Parathyroid adenoma (tissue), 2 donors: ENCODE measurements at regions not wholly inside any gene's neighbourhood (a gene's known extent, or its start where the extent isn't known, plus 50 kb on each side); places are given as distances from the start of the nearest gene placed in this dataset.

Source experiments
- H2AFZ ChIP-seq: fragments of 300-600 bp; sonication (generic); one replicate; pipeline ENCODE4 v1.7.0; 2017; ENCODE audit warnings: antibody characterized with exemption, mild to moderate bottlenecking
- H3K27ac ChIP-seq: fragments of 300-600 bp; sonication (generic); one replicate; pipeline ENCODE4 v1.7.0; 2017
- H3K27me3 ChIP-seq: fragments of 300-600 bp; sonication (generic); one replicate; pipeline ENCODE4 v1.7.0; 2017; ENCODE audit warnings: low read length; ENCODE audit not compliant: control insufficient read depth, insufficient read depth
- H3K36me3 ChIP-seq: fragments of 300-600 bp; sonication (generic); one replicate; pipeline ENCODE4 v1.7.0; 2017; ENCODE audit warnings: low read length; ENCODE audit not compliant: control insufficient read depth, insufficient read depth
- H3K4me1 ChIP-seq: fragments of 300-600 bp; sonication (generic); one replicate; pipeline ENCODE4 v1.7.0; 2017; ENCODE audit warnings: control low read depth
- H3K4me2 ChIP-seq: fragments of 300-600 bp; sonication (generic); one replicate; pipeline ENCODE4 v1.7.0; 2017; ENCODE audit warnings: low read length
- H3K4me3 ChIP-seq: fragments of 300-600 bp; sonication (generic); one replicate; pipeline ENCODE4 v1.7.0; 2017; ENCODE audit warnings: low read depth, low read length
- H3K79me2 ChIP-seq: fragments of 300-600 bp; sonication (generic); one replicate; pipeline ENCODE4 v1.7.0; 2017; ENCODE audit warnings: control low read depth
- H3K9ac ChIP-seq: fragments of 300-600 bp; sonication (generic); one replicate; pipeline ENCODE4 v1.7.0; 2017; ENCODE audit warnings: mild to moderate bottlenecking
- H3K9me3 ChIP-seq: fragments of 300-600 bp; sonication (generic); one replicate; pipeline ENCODE4 v1.7.0; 2017; ENCODE audit warnings: low read length; ENCODE audit not compliant: control insufficient read depth
- TF ChIP-seq, protein P1 (sequence below): fragments of 300-600 bp; sonication (generic); IDR thresholded peaks from one replicate; pipeline ENCODE4 v1.7.0; 2017; ENCODE audit warnings: antibody characterized with exemption, mild to moderate bottlenecking
- donor health status: primary hyperparathyroidism.

DNA sequence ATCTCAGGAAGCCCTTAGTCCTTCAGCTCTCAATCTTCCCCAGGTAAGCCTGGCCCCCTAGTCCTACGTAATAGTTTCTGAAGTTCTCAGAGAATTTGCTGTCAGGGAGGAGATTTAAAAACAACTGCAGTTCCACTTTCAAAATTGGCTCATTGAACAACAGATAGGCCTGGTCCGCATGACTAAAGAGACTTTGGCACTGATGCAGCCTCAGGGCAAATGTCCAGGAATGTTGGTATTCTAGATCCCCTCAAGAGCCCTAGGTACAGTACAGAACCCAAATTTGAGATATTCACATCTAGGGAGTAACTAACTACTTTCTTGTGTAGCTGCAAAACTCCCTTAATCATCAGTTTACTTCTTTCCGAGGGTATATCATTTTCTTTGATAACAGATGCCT lies 162.8 kb downstream of the GABRG2 start:
- Histone ChIP-seq H3K36me3 (no peaks in the 10 kb centered on the region), H3K9me3 (no peaks in the 10 kb centered on the region), H3K4me3 (no peak overlapping the region), H3K79me2 (no peaks in the 10 kb centered on the region), H3K27ac (no peak overlapping the region), H3K4me1 (no peaks in the 10 kb centered on the region), H3K4me2 (no peak overlapping the region), H3K9ac (no peak overlapping the region), H2AFZ (no peak overlapping the region), H3K27me3 (no peaks in the 10 kb centered on the region)
- TF ChIP-seq, protein P1, sequence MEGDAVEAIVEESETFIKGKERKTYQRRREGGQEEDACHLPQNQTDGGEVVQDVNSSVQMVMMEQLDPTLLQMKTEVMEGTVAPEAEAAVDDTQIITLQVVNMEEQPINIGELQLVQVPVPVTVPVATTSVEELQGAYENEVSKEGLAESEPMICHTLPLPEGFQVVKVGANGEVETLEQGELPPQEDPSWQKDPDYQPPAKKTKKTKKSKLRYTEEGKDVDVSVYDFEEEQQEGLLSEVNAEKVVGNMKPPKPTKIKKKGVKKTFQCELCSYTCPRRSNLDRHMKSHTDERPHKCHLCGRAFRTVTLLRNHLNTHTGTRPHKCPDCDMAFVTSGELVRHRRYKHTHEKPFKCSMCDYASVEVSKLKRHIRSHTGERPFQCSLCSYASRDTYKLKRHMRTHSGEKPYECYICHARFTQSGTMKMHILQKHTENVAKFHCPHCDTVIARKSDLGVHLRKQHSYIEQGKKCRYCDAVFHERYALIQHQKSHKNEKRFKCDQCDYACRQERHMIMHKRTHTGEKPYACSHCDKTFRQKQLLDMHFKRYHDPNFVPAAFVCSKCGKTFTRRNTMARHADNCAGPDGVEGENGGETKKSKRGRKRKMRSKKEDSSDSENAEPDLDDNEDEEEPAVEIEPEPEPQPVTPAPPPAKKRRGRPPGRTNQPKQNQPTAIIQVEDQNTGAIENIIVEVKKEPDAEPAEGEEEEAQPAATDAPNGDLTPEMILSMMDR, result no peak

DNA sequence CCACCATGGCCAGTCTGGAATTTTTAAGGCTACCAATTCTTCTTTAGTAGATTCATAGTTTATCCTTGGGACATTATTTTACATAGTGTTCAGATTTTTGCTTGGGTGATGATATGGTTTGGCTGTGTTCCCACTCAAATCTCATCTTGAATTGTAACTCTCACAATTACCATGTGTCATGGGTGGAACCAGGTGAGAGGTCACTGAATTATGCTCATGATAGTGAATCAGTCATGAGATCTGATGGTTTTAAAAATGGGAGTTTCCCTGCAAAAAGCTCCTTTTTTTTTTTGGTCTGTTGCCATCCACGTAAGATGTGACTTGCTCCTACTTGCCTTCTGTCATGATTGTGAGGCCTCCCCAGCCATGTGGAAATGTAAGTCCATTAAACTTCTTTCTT lies 163.9 kb downstream of the GABRG2 start:
- Histone ChIP-seq H3K9ac (no peak overlapping the region), H3K9me3 (no peaks in the 10 kb centered on the region), H3K4me2 (no peak overlapping the region), H3K79me2 (no peaks in the 10 kb centered on the region), H3K36me3 (no peaks in the 10 kb centered on the region), H2AFZ (no peak overlapping the region), H3K4me3 (no peak overlapping the region), H3K27me3 (no peaks in the 10 kb centered on the region), H3K27ac (no peak overlapping the region), H3K4me1 (no peaks in the 10 kb centered on the region)
- TF ChIP-seq, protein P1, result no peak

DNA sequence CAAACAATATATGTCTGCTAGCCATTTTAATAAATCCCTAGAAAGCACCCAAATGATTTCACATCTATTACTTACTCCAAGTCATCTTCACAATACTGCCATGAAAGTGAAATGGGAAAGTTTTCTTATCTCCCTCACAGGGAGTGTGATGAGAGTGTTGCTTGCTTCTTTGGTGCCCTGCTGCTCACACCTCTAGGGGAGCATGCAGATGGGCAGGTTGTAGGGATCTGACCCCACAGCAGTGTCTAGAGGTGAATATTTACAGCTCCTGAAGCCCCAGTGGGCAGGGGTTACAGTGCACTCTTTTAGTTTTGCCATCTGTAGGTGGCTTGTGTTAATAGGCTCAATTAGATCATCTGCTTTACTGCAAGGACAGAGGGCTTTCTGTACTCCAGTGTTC lies 173.2 kb downstream of the GABRG2 start:
- H2AFZ ChIP-seq, result no peak overlapping the region
- no peaks in the 10 kb centered on the region for H3K36me3 ChIP-seq
- H3K27me3 ChIP-seq, result no peaks in the 10 kb centered on the region
- no peaks in the 10 kb centered on the region for H3K4me1 ChIP-seq
- no peak overlapping the region for H3K9ac ChIP-seq
- no peaks in the 10 kb centered on the region for H3K79me2 ChIP-seq
- TF ChIP-seq, protein P1, result no peak
- H3K4me3 ChIP-seq, result no peak overlapping the region
- no peak overlapping the region for H3K4me2 ChIP-seq
- no peaks in the 10 kb centered on the region for H3K9me3 ChIP-seq
- no peak overlapping the region for H3K27ac ChIP-seq

DNA sequence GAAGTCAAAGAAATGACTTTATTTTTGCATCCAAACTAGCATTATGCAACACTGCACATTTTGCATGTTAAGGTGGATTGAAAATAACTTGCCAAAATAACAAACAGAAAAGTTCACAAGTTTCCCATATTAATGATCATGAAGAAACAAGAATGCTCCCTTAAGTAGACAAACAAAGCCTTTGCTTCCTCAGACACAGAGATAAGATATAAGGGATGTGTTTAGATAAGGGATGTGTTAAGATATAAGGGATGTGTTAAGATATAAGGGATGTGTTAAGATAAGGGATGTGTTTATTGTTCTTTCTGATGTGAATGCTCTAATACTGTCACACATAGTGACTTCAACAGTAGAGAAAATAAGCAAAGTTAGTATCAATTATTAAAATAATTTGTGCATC lies 174.8 kb downstream of the GABRG2 start:
- H3K9me3 ChIP-seq, result no peaks in the 10 kb centered on the region
- no peak overlapping the region for H3K4me3 ChIP-seq
- H3K9ac ChIP-seq, result no peak overlapping the region
- H3K27ac ChIP-seq, result no peak overlapping the region
- no peak overlapping the region for H2AFZ ChIP-seq
- no peaks in the 10 kb centered on the region for H3K79me2 ChIP-seq
- TF ChIP-seq, protein P1, result no peak
- H3K36me3 ChIP-seq, result no peaks in the 10 kb centered on the region
- H3K4me1 ChIP-seq, result no peaks in the 10 kb centered on the region
- no peaks in the 10 kb centered on the region for H3K27me3 ChIP-seq
- no peak overlapping the region for H3K4me2 ChIP-seq

DNA sequence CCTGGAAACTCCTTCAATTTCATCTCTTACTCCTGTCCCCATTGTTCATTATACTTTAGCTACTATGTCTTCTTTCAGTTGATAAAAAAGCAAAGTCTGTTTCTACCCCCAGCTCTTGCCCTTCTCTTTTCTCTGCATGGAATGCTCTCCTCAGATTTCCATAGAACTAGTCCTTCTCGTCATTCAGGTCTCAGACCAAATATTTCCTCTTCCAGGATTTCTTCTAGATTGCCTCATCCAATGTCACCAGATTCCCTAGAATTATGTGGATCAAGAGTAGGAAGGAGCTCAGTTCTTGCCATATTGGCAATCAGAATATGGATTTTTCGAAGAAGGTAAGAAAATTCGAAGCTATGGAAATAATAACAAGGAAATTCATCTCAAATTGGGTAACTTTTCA lies 176.1 kb downstream of the GABRG2 start:
- H3K79me2 ChIP-seq, result no peaks in the 10 kb centered on the region
- H3K4me1 ChIP-seq, result no peaks in the 10 kb centered on the region
- H3K27ac ChIP-seq, result no peak overlapping the region
- no peak overlapping the region for H2AFZ ChIP-seq
- H3K4me3 ChIP-seq, result no peak overlapping the region
- TF ChIP-seq, protein P1, result no peak
- H3K9me3 ChIP-seq, result no peaks in the 10 kb centered on the region
- no peak overlapping the region for H3K4me2 ChIP-seq
- no peaks in the 10 kb centered on the region for H3K36me3 ChIP-seq
- no peak overlapping the region for H3K9ac ChIP-seq
- no peaks in the 10 kb centered on the region for H3K27me3 ChIP-seq
